ENCODE measurements at regions not wholly inside any gene's neighbourhood (a gene's known extent, or its start where the extent isn't known, plus 50 kb on each side); places are given as distances from the start of the nearest gene placed in this dataset.
"Not testable (repeated sequence)": the region's sequence is repeated elsewhere in the genome, so short reads cannot be mapped to it uniquely, and the experiment has no call there.

GRCh38 chr5:96483878-96484277 is 50.8 kb upstream of the PCSK1 start:
- no peak for DNase-seq (ENCODE audit: low read depth in 2 of 3, low spot score in 2 of 3)

GRCh38 chr5:96487859-96488258 is 54.8 kb upstream of the PCSK1 start:
- no peak for DNase-seq (ENCODE audit: low read depth in 2 of 3, low spot score in 2 of 3)

- DNase-seq (ENCODE audit: low read depth in 2 of 3, low spot score in 2 of 3) = no peak
Observed at GRCh38 chr5:96489532-96489931, 56.5 kb upstream of the PCSK1 start.

- no peak for DNase-seq (ENCODE audit: low read depth in 2 of 3, low spot score in 2 of 3)
Observed at GRCh38 chr5:96492459-96493047, 59.5 kb upstream of the PCSK1 start.

GRCh38 chr5:96493219-96493790 is 60.3 kb upstream of the PCSK1 start:
- no peak for DNase-seq (ENCODE audit: low read depth in 2 of 3, low spot score in 2 of 3)

GRCh38 chr5:96495412-96495811 is 62.4 kb upstream of the PCSK1 start:
- DNase-seq (ENCODE audit: low read depth in 2 of 3, low spot score in 2 of 3) = not testable (repeated sequence)

- not testable (repeated sequence) for DNase-seq (ENCODE audit: low read depth in 2 of 3, low spot score in 2 of 3)
Observed at GRCh38 chr5:96497027-96497426, 64.0 kb upstream of the PCSK1 start.

- no peak for DNase-seq (ENCODE audit: low read depth in 2 of 3, low spot score in 2 of 3)
Observed at GRCh38 chr5:96499753-96500345, 66.8 kb upstream of the PCSK1 start.

- DNase-seq (ENCODE audit: low read depth in 2 of 3, low spot score in 2 of 3) = no peak
Observed at GRCh38 chr5:96501991-96502646, 69.1 kb upstream of the PCSK1 start.

GRCh38 chr5:96503501-96504236 is 70.6 kb upstream of the PCSK1 start:
- no peak for DNase-seq (ENCODE audit: low read depth in 2 of 3, low spot score in 2 of 3)

- DNase-seq (ENCODE audit: low read depth in 2 of 3, low spot score in 2 of 3) = no peak
Observed at GRCh38 chr5:96506376-96506775, 73.3 kb upstream of the PCSK1 start.

GRCh38 chr5:96506866-96507527 is 73.9 kb upstream of the PCSK1 start:
- no peak for DNase-seq (ENCODE audit: low read depth in 2 of 3, low spot score in 2 of 3)

- no peak for DNase-seq (ENCODE audit: low read depth in 2 of 3, low spot score in 2 of 3)
Observed at GRCh38 chr5:96509316-96509715, 76.3 kb upstream of the PCSK1 start.

- no peak for DNase-seq (ENCODE audit: low read depth in 2 of 3, low spot score in 2 of 3)
Observed at GRCh38 chr5:96509721-96510350, 76.8 kb upstream of the PCSK1 start.

- no peak for DNase-seq (ENCODE audit: low read depth in 2 of 3, low spot score in 2 of 3)
Observed at GRCh38 chr5:96516631-96517071, 83.6 kb upstream of the PCSK1 start.

- DNase-seq (ENCODE audit: low read depth in 2 of 3, low spot score in 2 of 3) = no peak
Observed at GRCh38 chr5:96517295-96517694, 84.2 kb upstream of the PCSK1 start.

- no peak for DNase-seq (ENCODE audit: low read depth in 2 of 3, low spot score in 2 of 3)
Observed at GRCh38 chr5:96520345-96520744, 87.3 kb upstream of the PCSK1 start.

- no peak for DNase-seq (ENCODE audit: low read depth in 2 of 3, low spot score in 2 of 3)
Observed at GRCh38 chr5:96522635-96523355, 89.7 kb upstream of the PCSK1 start.

GRCh38 chr5:96527768-96528661 is 95.0 kb upstream of the PCSK1 start:
- DNase-seq (ENCODE audit: low read depth in 2 of 3, low spot score in 2 of 3) = no peak
